GM12878 (cell line): ENCODE measurements at regions not wholly inside any gene's neighbourhood (a gene's known extent, or its start where the extent isn't known, plus 50 kb on each side); places are given as distances from the start of the nearest gene placed in this dataset.

ENCODE experiments used
- ATAC-seq: fragments of 200-7000 bp; cut with Tn5 transposase; 3 replicates; pipeline ENCODE4 v1.9.1; 2020; ENCODE audit warnings: mild to moderate bottlenecking, moderate library complexity
- BruUV-seq: library from RNA; stranded (reverse); fragments of 400-500 nt; replicated peaks from 2 replicates; lab custom pipeline; 2021; lab: Mats Ljungman, UMichigan
- CTCF ChIA-PET: fragments of 300-600 bp; sonication (Branson Sonifier 250); formaldehyde crosslinking; extraction: SDS; loops from one replicate; lab custom pipeline; 2021; ENCODE audit warnings: inconsistent platforms; lab: Yijun Ruan, JAX
- POLR2A ChIA-PET: fragments of 350-600 bp; formaldehyde crosslinking; extraction: SDS; loops from one replicate; lab custom pipeline; 2021; ENCODE audit warnings: inconsistent platforms; lab: Charles Lee
- RAD21 ChIA-PET: fragments of 300-600 bp; sonication (Branson Sonifier 250); formaldehyde crosslinking; loops from one replicate; lab custom pipeline; 2023; ENCODE audit warnings: antibody characterized with exemption; ENCODE audit not compliant: unreplicated experiment; lab: Charles Lee
- SMC1A ChIA-PET: fragments of 300-600 bp; sonication (Branson Sonifier 250); formaldehyde crosslinking; loops from one replicate; lab custom pipeline; 2023; ENCODE audit not compliant: unreplicated experiment, uncharacterized antibody; lab: Charles Lee
- DNase-seq: peaks from one replicate; pipeline ENCODE4 v3.0.0-alpha.2; 2011; ENCODE audit warnings: low read depth, low spot score
- FAIRE-seq: peaks from 3 replicates; lab custom pipeline; 2011; peaks lifted over from hg19 to GRCh38; lab: Jason Lieb, UNC
- H2AFZ ChIP-seq: 2 replicates; pipeline ENCODE4 v1.6.0; 2011; ENCODE audit warnings: low read depth, low read length, control low read depth; ENCODE audit not compliant: control insufficient read depth
- H3K27ac ChIP-seq: 2 replicates; pipeline ENCODE4 v1.5.1; 2011; ENCODE audit warnings: control low read depth; ENCODE audit not compliant: control insufficient read depth, insufficient read depth
- H3K27me3 ChIP-seq, 2 experiments: replicated peaks in 1 of 2; 2 replicates each; pipeline versions ENCODE4 v1.6.0 to v1.6.1; 2011; ENCODE audit warnings: low read length in 1 of 2; ENCODE audit not compliant: control insufficient read depth in 2 of 2, insufficient read depth in 2 of 2
- H3K36me3 ChIP-seq, 2 experiments: 2 replicates each; pipeline ENCODE4 v1.5.1; 2011; ENCODE audit warnings: low read length in 1 of 2; ENCODE audit not compliant: control insufficient read depth in 2 of 2, insufficient read depth in 2 of 2
- H3K4me1 ChIP-seq: 2 replicates; pipeline ENCODE4 v1.6.1; 2011; ENCODE audit warnings: mild to moderate bottlenecking, low read length, moderate library complexity, mixed read lengths; ENCODE audit not compliant: control insufficient read depth, insufficient read depth
- H3K4me2 ChIP-seq: 2 replicates; pipeline ENCODE4 v1.6.0; 2011; ENCODE audit warnings: control low read depth; ENCODE audit not compliant: control insufficient read depth, insufficient read depth
- H3K4me3 ChIP-seq: fragments of 200-600 bp; sonication (generic); 2 replicates; pipeline ENCODE4 v1.5.1; 2016
- H3K79me2 ChIP-seq: 2 replicates; pipeline ENCODE4 v1.6.0; 2011; ENCODE audit warnings: low read length; ENCODE audit not compliant: control insufficient read depth, insufficient read depth
- H3K9ac ChIP-seq: 2 replicates; pipeline ENCODE4 v1.8.0; 2011; ENCODE audit warnings: low read length, control low read depth, mixed read lengths; ENCODE audit not compliant: control insufficient read depth, insufficient read depth
- H3K9me3 ChIP-seq: replicated peaks from 3 replicates; pipeline ENCODE4 v1.5.1; 2011; ENCODE audit warnings: mild to moderate bottlenecking, low read length; ENCODE audit not compliant: control insufficient read depth, insufficient read depth
- H4K20me1 ChIP-seq: 2 replicates; pipeline ENCODE4 v1.6.0; 2011; ENCODE audit not compliant: control insufficient read depth, insufficient read depth
- BHLHE40 ChIP-seq, 2 experiments: fragments of 450-650 bp in 1 of 2; IDR thresholded peaks; 2 replicates each; pipeline ENCODE4 v1.6.1; 2011 to 2017; ENCODE audit warnings: low read depth in 2 of 2, borderline replicate concordance in 1 of 2, improper control_type of control experiment in 1 of 2, low read length in 1 of 2, mild to moderate bottlenecking in 1 of 2
- CBX3 ChIP-seq: fragments of 200-600 bp; sonication (generic); IDR thresholded peaks from 2 replicates; pipeline ENCODE4 v1.6.1; 2016; ENCODE audit warnings: low read depth, borderline replicate concordance
- MYB ChIP-seq: fragments of 150-350 bp; IDR thresholded peaks from 2 replicates; pipeline ENCODE4 v1.6.1; 2014; ENCODE audit warnings: mild to moderate bottlenecking, low read depth, low read length, borderline replicate concordance
- NFYA ChIP-seq: IDR thresholded peaks from 2 replicates; pipeline ENCODE4 v1.6.1; 2011; ENCODE audit warnings: low read depth, mild to moderate bottlenecking, low read length, improper control_type of control experiment, borderline replicate concordance
- POLR2AphosphoS2 ChIP-seq: IDR thresholded peaks from 2 replicates; pipeline ENCODE4 v1.6.1; 2011; ENCODE audit warnings: low read depth, mild to moderate bottlenecking, low read length, improper control_type of control experiment, moderate library complexity
- STAT3 ChIP-seq: IDR thresholded peaks from 2 replicates; pipeline ENCODE4 v1.6.1; 2011; ENCODE audit warnings: low read depth, low read length, improper control_type of control experiment
- YY1 ChIP-seq: IDR thresholded peaks from 2 replicates; pipeline ENCODE4 v1.6.1; 2011; ENCODE audit warnings: low read depth, mild to moderate bottlenecking, low read length
- ZNF217 ChIP-seq: fragments of 450-650 bp; IDR thresholded peaks from 2 replicates; pipeline ENCODE4 v1.6.1; 2017; ENCODE audit warnings: antibody characterized with exemption, mild to moderate bottlenecking
- WGBS: methylation state at CpG from one replicate; pipeline ENCODE4 v1.1.6; 2016; ENCODE audit warnings: low lambda C conversion rate; ENCODE audit not compliant: insufficient replicate concordance, insufficient coverage; ENCODE audit errors: missing lambda C conversion rate; 5-methylcytosine and 5-hydroxymethylcytosine counted together
- in situ Hi-C: fragments of 300-500 bp; cut with MboI; formaldehyde crosslinking; loops from 9 replicates; pipeline ENCODE4 v1.14.3; 2018; ENCODE audit warnings: mixed read lengths
- intact Hi-C: fragments of 100-400 bp; cut with micrococcal nuclease; formaldehyde crosslinking; loops from one replicate; pipeline ENCODE4 v1.14.2; 2022; ENCODE audit not compliant: unreplicated experiment
- TF ChIP-seq, protein P1 (sequence below): fragments of 450-650 bp; IDR thresholded peaks from 2 replicates; pipeline ENCODE4 v1.6.1; 2018; ENCODE audit warnings: mild to moderate bottlenecking, low read depth, moderate library complexity; ENCODE audit not compliant: partially characterized antibody
- TF ChIP-seq, protein P2 (sequence below): IDR thresholded peaks from 2 replicates; pipeline ENCODE4 v1.6.1; 2011; ENCODE audit warnings: borderline replicate concordance, low read depth, mild to moderate bottlenecking, moderate library complexity, low read length; ENCODE audit not compliant: insufficient read depth, poor library complexity, severe bottlenecking
- TF ChIP-seq, protein P3 (sequence below), 3 experiments: IDR thresholded peaks in 2 of 3; conservative IDR thresholded peaks in 1 of 3; 2 replicates each; pipeline ENCODE4 v1.5.1; 2011; ENCODE audit warnings: low read depth in 3 of 3, low read length in 3 of 3, mild to moderate bottlenecking in 3 of 3, control low read depth in 2 of 3, moderate library complexity in 2 of 3, inconsistent platforms in 1 of 3, mixed read lengths in 1 of 3; ENCODE audit not compliant: control insufficient read depth in 2 of 3, insufficient read depth in 1 of 3; ENCODE audit errors: extremely low read depth in 1 of 3
- TF ChIP-seq, protein P4 (sequence below): fragments of 450-650 bp; IDR thresholded peaks from 2 replicates; pipeline ENCODE4 v1.6.1; 2016; ENCODE audit warnings: mild to moderate bottlenecking, moderate library complexity, borderline replicate concordance

DNA sequence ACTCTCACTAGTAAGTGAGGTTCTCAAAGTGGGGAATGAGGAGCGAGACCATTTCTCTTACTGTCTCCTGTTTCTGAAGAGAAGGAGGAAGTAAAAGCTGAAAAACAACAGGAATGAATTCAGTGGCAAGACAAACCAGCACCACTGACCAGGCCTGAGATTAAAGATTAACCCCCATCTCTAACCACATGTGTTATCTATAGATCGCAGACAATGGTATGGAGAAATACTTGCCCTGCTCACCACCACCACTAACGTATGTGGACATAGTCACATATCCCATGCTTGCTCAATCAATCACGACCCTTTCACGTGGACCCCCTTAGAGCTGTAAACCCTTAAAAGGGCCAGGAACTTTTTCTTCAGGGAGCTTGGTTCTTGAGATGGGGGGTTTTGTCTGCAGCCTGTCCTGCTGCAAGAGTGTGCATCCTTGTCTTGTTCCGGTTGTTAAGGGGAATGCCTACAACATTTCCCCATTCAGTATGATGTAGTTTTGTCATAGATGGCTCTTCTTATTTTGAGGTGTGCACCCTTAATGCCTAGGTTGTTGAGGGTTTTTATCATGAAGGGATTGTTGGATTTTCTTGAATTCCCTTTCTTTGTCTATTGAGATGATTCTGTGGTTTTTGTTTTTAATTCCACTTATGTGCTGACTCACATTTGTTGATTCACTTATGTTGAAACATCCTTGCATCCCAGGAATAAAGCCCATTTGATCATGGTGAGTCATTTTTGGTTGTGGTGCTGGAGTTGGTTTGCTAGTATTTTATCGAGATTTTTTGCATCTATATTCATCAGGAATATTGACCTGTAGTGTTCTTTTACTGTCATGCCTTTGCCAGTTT is 698.8 kb upstream of the LMO3 start:
- H3K27ac ChIP-seq, result no peak overlapping the region
- H3K9me3 ChIP-seq, result no peaks in the 10 kb centered on the region; the same call in 2 of the 3 replicates
- ChIA-PET CTCF (no interaction called here), POLR2A (no interaction called here), SMC1A (interaction anchor here (0.6 kb wide), 1 partner anchor 40 kb away, joined by 6 read pairs; no protein-coding TSS in a partner anchor), RAD21 (no interaction called here)
- H3K27me3 ChIP-seq, result no peaks in the 10 kb centered on the region
- no peak overlapping the region for H3K4me2 ChIP-seq
- H3K9ac ChIP-seq, result no peak overlapping the region
- no TSS peak for BruUV-seq
- peak; percentile 49 for ATAC-seq
- no peaks in the 10 kb centered on the region for H4K20me1 ChIP-seq
- H3K36me3 ChIP-seq, result no peaks in the 10 kb centered on the region
- 42% methylated on average over 7 of the region's 7 CpGs for WGBS
- H3K79me2 ChIP-seq, result no peaks in the 10 kb centered on the region
- FAIRE-seq, result no peak
- H3K4me1 ChIP-seq, result no peaks in the 10 kb centered on the region
- no peak overlapping the region for H2AFZ ChIP-seq
- intact Hi-C loops (no loop called here), in situ Hi-C loops (no loop called here)
- no peak for DNase-seq
- H3K4me3 ChIP-seq, result no peak overlapping the region
- TF ChIP-seq ZNF217, result no peak
- TF ChIP-seq, protein P1, sequence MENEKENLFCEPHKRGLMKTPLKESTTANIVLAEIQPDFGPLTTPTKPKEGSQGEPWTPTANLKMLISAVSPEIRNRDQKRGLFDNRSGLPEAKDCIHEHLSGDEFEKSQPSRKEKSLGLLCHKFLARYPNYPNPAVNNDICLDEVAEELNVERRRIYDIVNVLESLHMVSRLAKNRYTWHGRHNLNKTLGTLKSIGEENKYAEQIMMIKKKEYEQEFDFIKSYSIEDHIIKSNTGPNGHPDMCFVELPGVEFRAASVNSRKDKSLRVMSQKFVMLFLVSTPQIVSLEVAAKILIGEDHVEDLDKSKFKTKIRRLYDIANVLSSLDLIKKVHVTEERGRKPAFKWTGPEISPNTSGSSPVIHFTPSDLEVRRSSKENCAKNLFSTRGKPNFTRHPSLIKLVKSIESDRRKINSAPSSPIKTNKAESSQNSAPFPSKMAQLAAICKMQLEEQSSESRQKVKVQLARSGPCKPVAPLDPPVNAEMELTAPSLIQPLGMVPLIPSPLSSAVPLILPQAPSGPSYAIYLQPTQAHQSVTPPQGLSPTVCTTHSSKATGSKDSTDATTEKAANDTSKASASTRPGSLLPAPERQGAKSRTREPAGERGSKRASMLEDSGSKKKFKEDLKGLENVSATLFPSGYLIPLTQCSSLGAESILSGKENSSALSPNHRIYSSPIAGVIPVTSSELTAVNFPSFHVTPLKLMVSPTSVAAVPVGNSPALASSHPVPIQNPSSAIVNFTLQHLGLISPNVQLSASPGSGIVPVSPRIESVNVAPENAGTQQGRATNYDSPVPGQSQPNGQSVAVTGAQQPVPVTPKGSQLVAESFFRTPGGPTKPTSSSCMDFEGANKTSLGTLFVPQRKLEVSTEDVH, result no peak
- TF ChIP-seq YY1, result no peak
- no peak for TF ChIP-seq BHLHE40 (IDR thresholded peaks at IDR 0.05; ENCODE audit: borderline replicate concordance in 1 of 2, low read depth in 2 of 2, low read length in 1 of 2)
- TF ChIP-seq, protein P2, sequence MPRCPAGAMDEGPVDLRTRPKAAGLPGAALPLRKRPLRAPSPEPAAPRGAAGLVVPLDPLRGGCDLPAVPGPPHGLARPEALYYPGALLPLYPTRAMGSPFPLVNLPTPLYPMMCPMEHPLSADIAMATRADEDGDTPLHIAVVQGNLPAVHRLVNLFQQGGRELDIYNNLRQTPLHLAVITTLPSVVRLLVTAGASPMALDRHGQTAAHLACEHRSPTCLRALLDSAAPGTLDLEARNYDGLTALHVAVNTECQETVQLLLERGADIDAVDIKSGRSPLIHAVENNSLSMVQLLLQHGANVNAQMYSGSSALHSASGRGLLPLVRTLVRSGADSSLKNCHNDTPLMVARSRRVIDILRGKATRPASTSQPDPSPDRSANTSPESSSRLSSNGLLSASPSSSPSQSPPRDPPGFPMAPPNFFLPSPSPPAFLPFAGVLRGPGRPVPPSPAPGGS, result no peak
- no peak for TF ChIP-seq CBX3
- TF ChIP-seq STAT3, result no peak
- no peak for TF ChIP-seq NFYA
- TF ChIP-seq, protein P3, sequence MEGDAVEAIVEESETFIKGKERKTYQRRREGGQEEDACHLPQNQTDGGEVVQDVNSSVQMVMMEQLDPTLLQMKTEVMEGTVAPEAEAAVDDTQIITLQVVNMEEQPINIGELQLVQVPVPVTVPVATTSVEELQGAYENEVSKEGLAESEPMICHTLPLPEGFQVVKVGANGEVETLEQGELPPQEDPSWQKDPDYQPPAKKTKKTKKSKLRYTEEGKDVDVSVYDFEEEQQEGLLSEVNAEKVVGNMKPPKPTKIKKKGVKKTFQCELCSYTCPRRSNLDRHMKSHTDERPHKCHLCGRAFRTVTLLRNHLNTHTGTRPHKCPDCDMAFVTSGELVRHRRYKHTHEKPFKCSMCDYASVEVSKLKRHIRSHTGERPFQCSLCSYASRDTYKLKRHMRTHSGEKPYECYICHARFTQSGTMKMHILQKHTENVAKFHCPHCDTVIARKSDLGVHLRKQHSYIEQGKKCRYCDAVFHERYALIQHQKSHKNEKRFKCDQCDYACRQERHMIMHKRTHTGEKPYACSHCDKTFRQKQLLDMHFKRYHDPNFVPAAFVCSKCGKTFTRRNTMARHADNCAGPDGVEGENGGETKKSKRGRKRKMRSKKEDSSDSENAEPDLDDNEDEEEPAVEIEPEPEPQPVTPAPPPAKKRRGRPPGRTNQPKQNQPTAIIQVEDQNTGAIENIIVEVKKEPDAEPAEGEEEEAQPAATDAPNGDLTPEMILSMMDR (IDR thresholded peaks at IDR 0.05 in 2 of 3, conservative IDR thresholded peaks at IDR 0.05 in 1 of 3; ENCODE audit: control insufficient read depth in 2 of 3, extremely low read depth in 1 of 3, insufficient read depth in 1 of 3, low read depth in 3 of 3, low read length in 3 of 3), result no peak
- TF ChIP-seq, protein P4, sequence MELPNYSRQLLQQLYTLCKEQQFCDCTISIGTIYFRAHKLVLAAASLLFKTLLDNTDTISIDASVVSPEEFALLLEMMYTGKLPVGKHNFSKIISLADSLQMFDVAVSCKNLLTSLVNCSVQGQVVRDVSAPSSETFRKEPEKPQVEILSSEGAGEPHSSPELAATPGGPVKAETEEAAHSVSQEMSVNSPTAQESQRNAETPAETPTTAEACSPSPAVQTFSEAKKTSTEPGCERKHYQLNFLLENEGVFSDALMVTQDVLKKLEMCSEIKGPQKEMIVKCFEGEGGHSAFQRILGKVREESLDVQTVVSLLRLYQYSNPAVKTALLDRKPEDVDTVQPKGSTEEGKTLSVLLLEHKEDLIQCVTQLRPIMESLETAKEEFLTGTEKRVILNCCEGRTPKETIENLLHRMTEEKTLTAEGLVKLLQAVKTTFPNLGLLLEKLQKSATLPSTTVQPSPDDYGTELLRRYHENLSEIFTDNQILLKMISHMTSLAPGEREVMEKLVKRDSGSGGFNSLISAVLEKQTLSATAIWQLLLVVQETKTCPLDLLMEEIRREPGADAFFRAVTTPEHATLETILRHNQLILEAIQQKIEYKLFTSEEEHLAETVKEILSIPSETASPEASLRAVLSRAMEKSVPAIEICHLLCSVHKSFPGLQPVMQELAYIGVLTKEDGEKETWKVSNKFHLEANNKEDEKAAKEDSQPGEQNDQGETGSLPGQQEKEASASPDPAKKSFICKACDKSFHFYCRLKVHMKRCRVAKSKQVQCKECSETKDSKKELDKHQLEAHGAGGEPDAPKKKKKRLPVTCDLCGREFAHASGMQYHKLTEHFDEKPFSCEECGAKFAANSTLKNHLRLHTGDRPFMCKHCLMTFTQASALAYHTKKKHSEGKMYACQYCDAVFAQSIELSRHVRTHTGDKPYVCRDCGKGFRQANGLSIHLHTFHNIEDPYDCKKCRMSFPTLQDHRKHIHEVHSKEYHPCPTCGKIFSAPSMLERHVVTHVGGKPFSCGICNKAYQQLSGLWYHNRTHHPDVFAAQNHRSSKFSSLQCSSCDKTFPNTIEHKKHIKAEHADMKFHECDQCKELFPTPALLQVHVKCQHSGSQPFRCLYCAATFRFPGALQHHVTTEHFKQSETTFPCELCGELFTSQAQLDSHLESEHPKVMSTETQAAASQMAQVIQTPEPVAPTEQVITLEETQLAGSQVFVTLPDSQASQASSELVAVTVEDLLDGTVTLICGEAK, result no peak
- no peak for TF ChIP-seq POLR2AphosphoS2
- no peak for TF ChIP-seq MYB
